Sigmoid colon (tissue), 6 donors: ENCODE measurements at regions not wholly inside any gene's neighbourhood (a gene's known extent, or its start where the extent isn't known, plus 50 kb on each side); places are given as distances from the start of the nearest gene placed in this dataset.

ENCODE experiments used
- DNase-seq: peaks from one replicate; pipeline ENCODE4 v3.0.0-alpha.2; 2019
- H3K27ac ChIP-seq, 4 donors: fragments of 200-600 bp; sonication (generic); one replicate each; pipeline ENCODE4 v1.5.1; 2016 to 2019; ENCODE audit warnings: mild to moderate bottlenecking in 1 of 4
- H3K27me3 ChIP-seq, 3 donors: fragments of 200-600 bp; sonication (generic); one replicate each; pipeline ENCODE4 v1.5.1; 2019; ENCODE audit warnings: mild to moderate bottlenecking in 1 of 3
- H3K36me3 ChIP-seq, 4 donors: fragments of 200-600 bp; sonication (generic); one replicate each; pipeline ENCODE4 v1.5.1; 2016 to 2019
- H3K4me1 ChIP-seq, 4 donors: fragments of 200-600 bp; sonication (generic); one replicate each; pipeline ENCODE4 v1.5.1; 2017 to 2019
- H3K4me3 ChIP-seq, 4 donors: fragments of 200-600 bp; sonication (generic); one replicate each; pipeline ENCODE4 v1.5.1; 2017 to 2019; ENCODE audit warnings: mild to moderate bottlenecking in 2 of 4, moderate library complexity in 1 of 4
- H3K9me3 ChIP-seq, 4 donors: fragments of 200-600 bp in 3 of 4; sonication (generic) in 3 of 4; one replicate each; pipeline versions ENCODE4 v1.5.1 to v1.6.1; 2013 to 2019
- CTCF ChIP-seq, 4 experiments: fragments of 450-650 bp in 3 of 4; fragments of 200-600 bp in 1 of 4; IDR thresholded peaks; one replicate each; pipeline ENCODE4 v1.5.1; 2016 to 2019; ENCODE audit warnings: antibody characterized with exemption in 4 of 4, mild to moderate bottlenecking in 3 of 4, moderate library complexity in 2 of 4
- EP300 ChIP-seq, 4 donors: sonication (generic); formaldehyde crosslinking; IDR thresholded peaks; one replicate each; pipeline ENCODE4 v1.6.1; 2017; ENCODE audit warnings: antibody characterized with exemption in 4 of 4
- POLR2A ChIP-seq, 2 donors: fragments of 450-650 bp; IDR thresholded peaks; one replicate each; pipeline ENCODE4 v1.6.1; 2016; ENCODE audit warnings: antibody characterized with exemption in 2 of 2, mild to moderate bottlenecking in 2 of 2, moderate library complexity in 2 of 2
- POLR2AphosphoS5 ChIP-seq, 4 donors: sonication (generic); formaldehyde crosslinking; IDR thresholded peaks; one replicate each; pipeline ENCODE4 v1.6.1; 2017; ENCODE audit warnings: antibody characterized with exemption in 4 of 4
- WGBS, 2 donors: extraction: QIAGEN DNeasy Blood & Tissue Kit; methylation state at CpG; one replicate each; pipeline ENCODE4 v1.1.7; 2013; 5-methylcytosine and 5-hydroxymethylcytosine counted together
- intact Hi-C: fragments of 100-400 bp; cut with DNase I; formaldehyde crosslinking; loops from one replicate; pipeline ENCODE4 v1.15.1; 2023
- donor health status: healthy with polysubstance abuse.
- donor health status: healthy.

GRCh38 chr6:132140189-132140588 lies 189.0 kb upstream of the CCN2 start:
- no peak for DNase-seq
- H3K4me1 ChIP-seq: no peaks in the 10 kb centered on the region
- H3K27ac ChIP-seq: no peak overlapping the region
- H3K27me3 ChIP-seq: no peaks in the 10 kb centered on the region
- H3K9me3 ChIP-seq: no peaks in the 10 kb centered on the region
- H3K4me3 ChIP-seq: no peak overlapping the region
- intact Hi-C loops: no loop called here
- no peaks in the 10 kb centered on the region for H3K36me3 ChIP-seq
- TF ChIP-seq POLR2AphosphoS5 (IDR thresholded peaks at IDR 0.05): no peak
- TF ChIP-seq POLR2A (IDR thresholded peaks at IDR 0.05): no peak
- no peak for TF ChIP-seq CTCF (IDR thresholded peaks at IDR 0.05)
- no peak for TF ChIP-seq EP300 (IDR thresholded peaks at IDR 0.05)
- 85 to 94% methylated on average over 3 of the region's 3 CpGs for WGBS, 2 donors

GRCh38 chr6:132139611-132140010 lies 188.4 kb upstream of the CCN2 start:
- no peak overlapping the region for H3K27ac ChIP-seq
- TF ChIP-seq CTCF (IDR thresholded peaks at IDR 0.05) (no peak), POLR2AphosphoS5 (IDR thresholded peaks at IDR 0.05) (no peak), EP300 (IDR thresholded peaks at IDR 0.05) (no peak), POLR2A (IDR thresholded peaks at IDR 0.05) (no peak)
- H3K9me3 ChIP-seq: no peaks in the 10 kb centered on the region
- H3K36me3 ChIP-seq: no peaks in the 10 kb centered on the region
- intact Hi-C loops: no loop called here
- no peaks in the 10 kb centered on the region for H3K4me1 ChIP-seq
- H3K27me3 ChIP-seq: no peaks in the 10 kb centered on the region
- no peak for DNase-seq
- 90 to 93% methylated on average over 2 of the region's 2 CpGs for WGBS, 2 donors
- no peak overlapping the region for H3K4me3 ChIP-seq

DNA sequence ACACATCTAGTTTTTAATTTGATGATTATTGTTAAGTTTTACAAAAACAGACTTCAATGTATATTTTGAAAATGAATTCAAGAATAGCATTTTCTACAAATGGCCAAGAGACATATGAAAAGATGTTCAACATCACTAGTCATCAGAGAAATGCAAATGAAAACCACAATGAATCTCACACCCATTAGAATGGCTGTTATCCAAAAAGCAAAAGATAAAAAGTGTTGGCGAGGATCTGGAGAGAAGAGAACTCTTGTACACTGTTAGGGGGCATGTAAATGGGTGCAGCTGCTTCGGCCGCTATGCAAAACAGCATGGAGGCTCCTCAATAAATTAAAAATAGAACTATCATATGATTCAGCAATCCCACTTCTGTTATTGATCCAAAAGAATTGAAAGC lies 185.8 kb upstream of the CCN2 start:
- DNase-seq: no peak
- intact Hi-C loops: no loop called here
- peaks cover 0 to 25% (median 19%) of the 10 kb centered on the region in 4 donors for H3K4me1 ChIP-seq
- H3K9me3 ChIP-seq: no peaks in the 10 kb centered on the region
- H3K36me3 ChIP-seq: no peaks in the 10 kb centered on the region
- 58 to 90% methylated on average over 3 of the region's 3 CpGs for WGBS, 2 donors
- H3K4me3 ChIP-seq: no peak overlapping the region
- TF ChIP-seq CTCF (IDR thresholded peaks at IDR 0.05) (no peak), POLR2AphosphoS5 (IDR thresholded peaks at IDR 0.05) (no peak), EP300 (IDR thresholded peaks at IDR 0.05) (no peak), POLR2A (IDR thresholded peaks at IDR 0.05) (no peak)
- H3K27me3 ChIP-seq: no peaks in the 10 kb centered on the region
- H3K27ac ChIP-seq: no peak overlapping the region

GRCh38 chr6:132135409-132135808 lies 184.2 kb upstream of the CCN2 start:
- WGBS, 2 donors: 74 to 78% methylated on average over 6 of the region's 6 CpGs

More at GRCh38 chr6:132135409-132135808, 184.2 kb upstream of the CCN2 start:
- Histone ChIP-seq H3K9me3 (no peaks in the 10 kb centered on the region), H3K36me3 (no peaks in the 10 kb centered on the region), H3K4me1 (peaks cover 0 to 41% (median 35%) of the 10 kb centered on the region in 4 donors), H3K27me3 (no peaks in the 10 kb centered on the region), H3K27ac (no peak overlapping the region), H3K4me3 (no peak overlapping the region)
- no peak for DNase-seq
- TF ChIP-seq POLR2AphosphoS5 (IDR thresholded peaks at IDR 0.05): no peak
- no peak for TF ChIP-seq CTCF (IDR thresholded peaks at IDR 0.05)
- no peak for TF ChIP-seq POLR2A (IDR thresholded peaks at IDR 0.05)
- TF ChIP-seq EP300 (IDR thresholded peaks at IDR 0.05): no peak
- intact Hi-C loops: no loop called here
